Smooth muscle cell (in vitro differentiated cells): ENCODE measurements at regions not wholly inside any gene's neighbourhood (a gene's known extent, or its start where the extent isn't known, plus 50 kb on each side); places are given as distances from the start of the nearest gene placed in this dataset.

Experiments used
- DNase-seq: peaks from one replicate; lab custom pipeline; 2025; ENCODE audit not compliant: unreplicated experiment; lab: John Stamatoyannopoulos, UW
- H2AFZ ChIP-seq: fragments of 200-600 bp; sonication (generic); 2 replicates; pipeline ENCODE4 v1.6.0; 2016; ENCODE audit warnings: antibody characterized with exemption, low read depth, mild to moderate bottlenecking
- H3F3A ChIP-seq: fragments of 200-600 bp; sonication (generic); 2 replicates; pipeline ENCODE4 v1.6.0; 2017; ENCODE audit warnings: antibody characterized with exemption, low read depth
- H3K27ac ChIP-seq: fragments of 200-600 bp; sonication (generic); 2 replicates; pipeline ENCODE4 v1.5.1; 2016; ENCODE audit warnings: low read depth, mild to moderate bottlenecking
- H3K27me3 ChIP-seq: fragments of 200-600 bp; sonication (generic); 2 replicates; pipeline ENCODE4 v1.6.1; 2016; ENCODE audit warnings: low read depth, mild to moderate bottlenecking
- H3K36me3 ChIP-seq: fragments of 200-600 bp; sonication (generic); 2 replicates; pipeline ENCODE4 v1.5.1; 2016; ENCODE audit warnings: low read depth
- H3K4me1 ChIP-seq: fragments of 200-600 bp; sonication (generic); 2 replicates; pipeline ENCODE4 v1.5.1; 2016; ENCODE audit warnings: low read depth
- H3K4me2 ChIP-seq: fragments of 200-600 bp; sonication (generic); 2 replicates; pipeline ENCODE4 v1.6.0; 2016; ENCODE audit warnings: mild to moderate bottlenecking
- H3K4me3 ChIP-seq: fragments of 200-600 bp; sonication (generic); 2 replicates; pipeline ENCODE4 v1.5.1; 2016; ENCODE audit warnings: mild to moderate bottlenecking
- H3K79me2 ChIP-seq: fragments of 200-600 bp; sonication (generic); 2 replicates; pipeline ENCODE4 v1.6.0; 2016; ENCODE audit warnings: low read depth, mild to moderate bottlenecking
- H3K9ac ChIP-seq: fragments of 200-600 bp; sonication (generic); 2 replicates; pipeline ENCODE4 v1.6.0; 2016; ENCODE audit warnings: low read depth
- H3K9me3 ChIP-seq: fragments of 200-600 bp; sonication (generic); replicated peaks from 2 replicates; pipeline ENCODE4 v1.5.1; 2016; ENCODE audit warnings: low read depth
- H4K20me1 ChIP-seq: fragments of 200-600 bp; sonication (generic); 2 replicates; pipeline ENCODE4 v1.6.0; 2016; ENCODE audit warnings: low read depth
- WGBS: methylation state at CpG from one replicate; pipeline ENCODE4 v1.1.7; 2016; ENCODE audit warnings: low lambda C conversion rate; 5-methylcytosine and 5-hydroxymethylcytosine counted together
- TF ChIP-seq, protein P1 (sequence below): fragments of 200-600 bp; sonication (generic); IDR thresholded peaks from 2 replicates; pipeline ENCODE4 v1.5.1; 2017; ENCODE audit warnings: borderline replicate concordance, mild to moderate bottlenecking, antibody characterized with exemption; ENCODE audit not compliant: insufficient read depth, poor library complexity, severe bottlenecking

DNA sequence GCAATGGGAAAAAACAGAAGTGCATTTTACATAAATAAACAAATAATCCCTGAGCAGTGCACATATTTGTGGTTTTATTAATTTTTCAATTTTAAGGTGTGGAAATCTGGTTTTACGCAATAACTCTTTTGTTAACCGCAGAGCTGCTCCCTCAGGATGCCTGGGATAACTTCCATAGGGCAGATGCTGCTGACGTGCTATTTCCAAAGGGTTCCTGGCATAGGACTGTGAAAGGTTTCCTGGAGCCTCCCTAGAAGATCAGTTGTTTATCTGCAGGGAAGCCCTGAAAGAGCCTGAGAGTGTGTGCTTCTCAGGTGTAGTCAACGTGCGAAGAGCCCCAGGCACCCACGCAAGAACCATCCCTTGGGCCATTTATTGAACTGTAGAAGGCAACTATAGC, 443.5 kb downstream of the PLK2 start:
- no peak overlapping the region for H3K27ac ChIP-seq
- no peaks in the 10 kb centered on the region for H3F3A ChIP-seq
- H4K20me1 ChIP-seq, result no peaks in the 10 kb centered on the region
- DNase-seq, result no peak
- H3K9me3 ChIP-seq, result no peaks in the 10 kb centered on the region
- WGBS, result 71% methylated on average over 6 of the region's 6 CpGs
- H3K27me3 ChIP-seq, result no peaks in the 10 kb centered on the region
- TF ChIP-seq, protein P1, sequence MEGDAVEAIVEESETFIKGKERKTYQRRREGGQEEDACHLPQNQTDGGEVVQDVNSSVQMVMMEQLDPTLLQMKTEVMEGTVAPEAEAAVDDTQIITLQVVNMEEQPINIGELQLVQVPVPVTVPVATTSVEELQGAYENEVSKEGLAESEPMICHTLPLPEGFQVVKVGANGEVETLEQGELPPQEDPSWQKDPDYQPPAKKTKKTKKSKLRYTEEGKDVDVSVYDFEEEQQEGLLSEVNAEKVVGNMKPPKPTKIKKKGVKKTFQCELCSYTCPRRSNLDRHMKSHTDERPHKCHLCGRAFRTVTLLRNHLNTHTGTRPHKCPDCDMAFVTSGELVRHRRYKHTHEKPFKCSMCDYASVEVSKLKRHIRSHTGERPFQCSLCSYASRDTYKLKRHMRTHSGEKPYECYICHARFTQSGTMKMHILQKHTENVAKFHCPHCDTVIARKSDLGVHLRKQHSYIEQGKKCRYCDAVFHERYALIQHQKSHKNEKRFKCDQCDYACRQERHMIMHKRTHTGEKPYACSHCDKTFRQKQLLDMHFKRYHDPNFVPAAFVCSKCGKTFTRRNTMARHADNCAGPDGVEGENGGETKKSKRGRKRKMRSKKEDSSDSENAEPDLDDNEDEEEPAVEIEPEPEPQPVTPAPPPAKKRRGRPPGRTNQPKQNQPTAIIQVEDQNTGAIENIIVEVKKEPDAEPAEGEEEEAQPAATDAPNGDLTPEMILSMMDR, result no peak
- H3K36me3 ChIP-seq, result no peaks in the 10 kb centered on the region
- H3K4me2 ChIP-seq, result no peak overlapping the region
- no peaks in the 10 kb centered on the region for H3K79me2 ChIP-seq
- H3K4me1 ChIP-seq, result peaks cover 11% of the 10 kb centered on the region
- no peak overlapping the region for H3K4me3 ChIP-seq
- H2AFZ ChIP-seq, result no peak overlapping the region
- no peak overlapping the region for H3K9ac ChIP-seq

DNA sequence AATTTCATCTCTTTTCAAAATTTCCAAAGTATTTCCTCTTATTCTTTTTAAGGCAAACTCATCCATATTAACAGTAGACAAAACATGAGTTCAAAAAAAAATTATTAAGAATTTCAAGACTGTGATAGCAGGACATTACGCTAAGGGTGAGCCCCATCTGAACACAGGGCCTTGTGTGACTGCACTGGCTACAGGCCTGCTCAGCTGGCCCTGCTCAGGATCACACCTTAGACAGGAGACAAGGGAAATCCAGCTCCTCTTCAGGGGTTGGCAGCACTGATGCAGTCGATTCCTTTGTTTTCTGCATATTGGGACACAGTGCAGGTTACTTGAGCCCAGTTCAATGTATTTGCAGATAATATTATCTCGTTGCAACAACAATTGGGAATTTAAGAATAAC, 444.7 kb downstream of the PLK2 start:
- no peaks in the 10 kb centered on the region for H3K36me3 ChIP-seq
- no peaks in the 10 kb centered on the region for H3F3A ChIP-seq
- H3K9me3 ChIP-seq, result no peaks in the 10 kb centered on the region
- no peak overlapping the region for H3K9ac ChIP-seq
- no peak overlapping the region for H3K27ac ChIP-seq
- H3K4me2 ChIP-seq, result no peak overlapping the region
- TF ChIP-seq, protein P1, result no peak
- no peaks in the 10 kb centered on the region for H4K20me1 ChIP-seq
- peaks cover 11% of the 10 kb centered on the region for H3K4me1 ChIP-seq
- no peak overlapping the region for H2AFZ ChIP-seq
- 89% methylated on average over 3 of the region's 3 CpGs for WGBS
- DNase-seq, result no peak
- no peak overlapping the region for H3K4me3 ChIP-seq
- H3K27me3 ChIP-seq, result no peaks in the 10 kb centered on the region
- H3K79me2 ChIP-seq, result no peaks in the 10 kb centered on the region

DNA sequence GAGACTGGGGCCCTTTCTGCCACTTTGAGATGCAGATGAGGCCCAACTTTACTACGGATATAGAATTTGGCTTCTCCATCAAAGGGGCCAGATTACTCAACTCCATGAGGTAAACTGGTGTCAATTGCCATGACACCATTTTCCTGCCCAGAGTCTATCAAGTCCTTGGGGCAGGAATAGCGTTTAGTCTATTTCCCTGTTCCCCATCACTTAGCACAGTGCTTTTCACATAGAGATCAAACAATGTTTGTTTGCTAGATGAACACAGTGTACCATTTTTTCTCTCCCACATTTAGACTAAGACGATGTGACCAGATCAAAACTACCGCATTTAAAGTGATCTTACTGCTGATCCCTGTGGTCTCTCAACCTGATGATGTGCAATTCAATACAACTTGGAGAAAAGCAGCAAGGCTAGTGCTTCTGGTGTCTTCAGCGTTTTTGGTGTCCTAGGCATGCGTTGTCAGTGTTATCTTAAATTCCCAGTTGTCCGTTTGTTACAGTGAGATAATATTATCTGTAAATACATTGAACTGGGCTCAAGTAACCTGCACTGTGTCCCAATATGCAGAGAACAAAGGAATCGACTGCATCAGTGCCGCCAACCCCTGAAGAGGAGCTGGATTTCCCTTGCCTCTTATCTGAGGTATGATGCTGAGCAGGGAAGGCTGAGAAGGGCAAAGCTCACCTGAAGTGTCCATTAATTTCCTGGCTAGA, 446.2 kb downstream of the PLK2 start:
- H3F3A ChIP-seq, result no peaks in the 10 kb centered on the region
- no peak overlapping the region for H3K4me3 ChIP-seq
- no peaks in the 10 kb centered on the region for H3K79me2 ChIP-seq
- TF ChIP-seq, protein P1, result no peak
- H4K20me1 ChIP-seq, result no peaks in the 10 kb centered on the region
- no peaks in the 10 kb centered on the region for H3K9me3 ChIP-seq
- DNase-seq, result no peak
- no peaks in the 10 kb centered on the region for H3K36me3 ChIP-seq
- H3K9ac ChIP-seq, result no peak overlapping the region
- WGBS, result 87% methylated on average over 9 of the region's 9 CpGs
- no peak overlapping the region for H3K27ac ChIP-seq
- H3K4me2 ChIP-seq, result no peak overlapping the region
- H3K27me3 ChIP-seq, result no peaks in the 10 kb centered on the region
- no peak overlapping the region for H2AFZ ChIP-seq
- H3K4me1 ChIP-seq, result peaks cover 11% of the 10 kb centered on the region

- Histone ChIP-seq H3K9ac (no peak overlapping the region), H3K4me3 (no peak overlapping the region), H3K27ac (no peak overlapping the region), H3K27me3 (no peaks in the 10 kb centered on the region), H3F3A (no peaks in the 10 kb centered on the region), H4K20me1 (no peaks in the 10 kb centered on the region), H3K36me3 (no peaks in the 10 kb centered on the region), H3K79me2 (no peaks in the 10 kb centered on the region), H3K4me1 (peaks cover 11% of the 10 kb centered on the region), H2AFZ (no peak overlapping the region), H3K9me3 (no peaks in the 10 kb centered on the region), H3K4me2 (no peak overlapping the region)
- DNase-seq, result no peak
- TF ChIP-seq, protein P1, result no peak
- 87% methylated on average over 3 of the region's 3 CpGs for WGBS
Measured at GRCh38 chr5:58012801-58013315, 447.0 kb downstream of the PLK2 start.
